Esophagus muscularis mucosa (tissue), 4 donors: ENCODE measurements at regions not wholly inside any gene's neighbourhood (a gene's known extent, or its start where the extent isn't known, plus 50 kb on each side); places are given as distances from the start of the nearest gene placed in this dataset.

Experiments
- DNase-seq: peaks from one replicate; pipeline ENCODE4 v3.0.0-alpha.2; 2017; ENCODE audit errors: extremely low spot score
- H3K27ac ChIP-seq, 4 donors: fragments of 200-600 bp; sonication (generic); replicated peaks in 1 of 4; 1 replicate in 3 of 4; 2 replicates in 1 of 4; pipeline ENCODE4 v1.5.1; 2016 to 2019; ENCODE audit warnings: mild to moderate bottlenecking in 1 of 4
- H3K27me3 ChIP-seq, 4 donors: fragments of 200-600 bp; sonication (generic); one replicate each; pipeline versions ENCODE4 v1.5.1 to v1.6.0; 2016 to 2019
- H3K36me3 ChIP-seq, 4 donors: fragments of 200-600 bp; sonication (generic); one replicate each; pipeline ENCODE4 v1.5.1; 2016 to 2019
- H3K4me1 ChIP-seq, 4 donors: fragments of 200-600 bp; sonication (generic); one replicate each; pipeline ENCODE4 v1.5.1; 2016 to 2019
- H3K4me3 ChIP-seq, 4 donors: fragments of 200-600 bp; sonication (generic); 1 replicate in 2 of 4; 2 replicates in 2 of 4; pipeline ENCODE4 v1.5.1; 2016 to 2019; ENCODE audit warnings: mild to moderate bottlenecking in 4 of 4, moderate library complexity in 1 of 4
- H3K9me3 ChIP-seq, 4 donors: fragments of 200-600 bp; sonication (generic); 1 replicate in 3 of 4; 2 replicates in 1 of 4; pipeline ENCODE4 v1.5.1; 2016 to 2019
- CTCF ChIP-seq, 3 experiments: fragments of 200-600 bp in 2 of 3; fragments of 450-650 bp in 1 of 3; sonication (generic) in 2 of 3; IDR thresholded peaks; one replicate each; pipeline ENCODE4 v1.5.1; 2017 to 2019; ENCODE audit warnings: antibody characterized with exemption in 3 of 3, mild to moderate bottlenecking in 2 of 3, moderate library complexity in 1 of 3
- EP300 ChIP-seq: sonication (generic); formaldehyde crosslinking; IDR thresholded peaks from one replicate; pipeline ENCODE4 v1.6.1; 2017; ENCODE audit warnings: antibody characterized with exemption
- POLR2A ChIP-seq: fragments of 450-650 bp; IDR thresholded peaks from one replicate; pipeline ENCODE4 v1.6.1; 2017; ENCODE audit warnings: antibody characterized with exemption, moderate library complexity, mild to moderate bottlenecking, low read depth
- POLR2AphosphoS5 ChIP-seq, 2 donors: sonication (generic); formaldehyde crosslinking; IDR thresholded peaks; one replicate each; pipeline ENCODE4 v1.6.1; 2017; ENCODE audit warnings: antibody characterized with exemption in 2 of 2
- WGBS: methylation state at CpG from one replicate; pipeline ENCODE4 v1.1.5; 2018; 5-methylcytosine and 5-hydroxymethylcytosine counted together
- intact Hi-C: fragments of 100-400 bp; cut with DNase I; formaldehyde crosslinking; loops from one replicate; pipeline ENCODE4 v1.15.1; 2023

DNA sequence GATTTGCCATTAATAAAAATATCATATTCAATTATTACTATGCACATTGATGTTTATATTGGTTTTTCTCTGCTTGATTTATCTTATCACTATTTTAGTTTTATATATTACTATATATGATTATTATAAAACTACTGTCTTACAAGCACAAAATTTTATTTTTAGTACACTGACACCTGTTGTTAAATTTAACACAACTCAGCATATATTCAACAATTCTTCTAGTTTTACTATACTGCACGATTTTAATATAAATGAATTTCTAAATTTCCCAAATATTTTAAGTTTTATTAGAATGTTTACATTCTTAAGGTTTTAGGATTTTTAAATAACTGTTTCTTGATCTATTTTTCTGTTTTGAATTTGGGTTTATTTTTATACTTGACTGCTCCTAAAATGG is 889.8 kb upstream of the GJE1 start:
- 60% methylated on average over 1 of the region's 1 CpG for WGBS
- no peaks in the 10 kb centered on the region for H3K9me3 ChIP-seq
- H3K27ac ChIP-seq, result no peak overlapping the region
- TF ChIP-seq POLR2AphosphoS5 (IDR thresholded peaks at IDR 0.05), result no peak
- TF ChIP-seq POLR2A, result no peak
- no peak for TF ChIP-seq EP300
- TF ChIP-seq CTCF (IDR thresholded peaks at IDR 0.05), result no peak
- no peaks in the 10 kb centered on the region for H3K4me1 ChIP-seq
- no peak for DNase-seq
- H3K36me3 ChIP-seq, result no peaks in the 10 kb centered on the region
- H3K4me3 ChIP-seq, result no peak overlapping the region
- intact Hi-C loops, result no loop called here
- H3K27me3 ChIP-seq, result no peaks in the 10 kb centered on the region

- no peak for DNase-seq
- Histone ChIP-seq H3K27me3 (no peaks in the 10 kb centered on the region), H3K4me1 (no peaks in the 10 kb centered on the region), H3K36me3 (no peaks in the 10 kb centered on the region), H3K9me3 (no peaks in the 10 kb centered on the region), H3K4me3 (no peak overlapping the region), H3K27ac (no peak overlapping the region)
- TF ChIP-seq CTCF (IDR thresholded peaks at IDR 0.05), result no peak
- no peak for TF ChIP-seq POLR2A
- TF ChIP-seq POLR2AphosphoS5 (IDR thresholded peaks at IDR 0.05), result no peak
- no peak for TF ChIP-seq EP300
- intact Hi-C loops, result no loop called here
These were observed 903.4 kb upstream of the GJE1 start for GRCh38 chr6:141229296-141229695.

GRCh38 chr6:141218583-141218982 is 914.1 kb upstream of the GJE1 start:
- intact Hi-C loops, result no loop called here
- H3K27ac ChIP-seq, result no peak overlapping the region
- no peaks in the 10 kb centered on the region for H3K4me1 ChIP-seq
- DNase-seq, result no peak
- peaks cover 0 to 23% (median 15%) of the 10 kb centered on the region in 4 donors for H3K9me3 ChIP-seq
- TF ChIP-seq POLR2AphosphoS5 (IDR thresholded peaks at IDR 0.05) (no peak), POLR2A (no peak), EP300 (no peak), CTCF (IDR thresholded peaks at IDR 0.05) (no peak)
- H3K36me3 ChIP-seq, result no peaks in the 10 kb centered on the region
- H3K27me3 ChIP-seq, result no peaks in the 10 kb centered on the region
- H3K4me3 ChIP-seq, result no peak overlapping the region

GRCh38 chr6:141216726-141217125 is 916.0 kb upstream of the GJE1 start:
- no peaks in the 10 kb centered on the region for H3K4me1 ChIP-seq
- H3K27me3 ChIP-seq, result no peaks in the 10 kb centered on the region
- intact Hi-C loops, result no loop called here
- H3K36me3 ChIP-seq, result no peaks in the 10 kb centered on the region
- no peak overlapping the region for H3K4me3 ChIP-seq
- peaks cover 0 to 23% (median 15%) of the 10 kb centered on the region in 4 donors for H3K9me3 ChIP-seq
- H3K27ac ChIP-seq, result no peak overlapping the region
- TF ChIP-seq POLR2AphosphoS5 (IDR thresholded peaks at IDR 0.05), result no peak
- TF ChIP-seq CTCF (IDR thresholded peaks at IDR 0.05), result no peak
- no peak for TF ChIP-seq POLR2A
- no peak for TF ChIP-seq EP300
- no peak for DNase-seq

- peaks cover 0 to 6% (median 0%) of the 10 kb centered on the region in 4 donors for H3K9me3 ChIP-seq
- no peaks in the 10 kb centered on the region for H3K4me1 ChIP-seq
- intact Hi-C loops, result no loop called here
- H3K27ac ChIP-seq, result no peak overlapping the region
- H3K4me3 ChIP-seq, result no peak overlapping the region
- no peaks in the 10 kb centered on the region for H3K27me3 ChIP-seq
- WGBS, result 100% methylated on average over 1 of the region's 1 CpG
- no peak for DNase-seq
- no peak for TF ChIP-seq POLR2A
- no peak for TF ChIP-seq EP300
- TF ChIP-seq POLR2AphosphoS5 (IDR thresholded peaks at IDR 0.05), result no peak
- TF ChIP-seq CTCF (IDR thresholded peaks at IDR 0.05), result no peak
- no peaks in the 10 kb centered on the region for H3K36me3 ChIP-seq
These were observed 920.4 kb upstream of the GJE1 start for GRCh38 chr6:141212296-141212695.
